ENCODE measurements at regions not wholly inside any gene's neighbourhood (a gene's known extent, or its start where the extent isn't known, plus 50 kb on each side); places are given as distances from the start of the nearest gene placed in this dataset.

DNA sequence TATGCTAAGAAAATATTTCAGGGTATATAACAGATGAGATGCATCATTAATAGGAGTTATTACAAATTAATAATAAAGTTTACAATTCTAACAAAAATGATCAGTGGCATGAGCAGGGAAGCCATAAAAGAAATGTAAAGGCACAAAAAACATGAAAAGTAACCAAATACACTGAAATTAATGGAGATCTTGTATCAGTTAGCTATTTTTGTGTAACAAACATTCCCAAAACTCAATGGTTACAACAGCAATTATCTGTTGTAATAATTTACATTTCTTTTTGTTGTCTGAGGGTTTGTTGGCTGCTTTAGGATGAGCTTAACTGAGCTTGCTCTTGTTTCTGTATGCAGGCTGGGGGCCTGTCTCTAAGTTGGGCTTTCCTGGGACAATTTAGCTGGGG, 104.3 kb upstream of the AHI1 start (continued):
- TF ChIP-seq, protein P1, sequence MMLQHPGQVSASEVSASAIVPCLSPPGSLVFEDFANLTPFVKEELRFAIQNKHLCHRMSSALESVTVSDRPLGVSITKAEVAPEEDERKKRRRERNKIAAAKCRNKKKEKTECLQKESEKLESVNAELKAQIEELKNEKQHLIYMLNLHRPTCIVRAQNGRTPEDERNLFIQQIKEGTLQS (IDR thresholded peaks at IDR 0.05; ENCODE audit: insufficient read depth, low read depth, low read length) = no peak
- TF ChIP-seq HDAC6 (IDR thresholded peaks at IDR 0.05; ENCODE audit: low read depth, low read length) = no peak
- TF ChIP-seq TEAD4 (IDR thresholded peaks at IDR 0.05; ENCODE audit: low read depth, low read length) = no peak
